ENCODE measurements at regions not wholly inside any gene's neighbourhood (a gene's known extent, or its start where the extent isn't known, plus 50 kb on each side); places are given as distances from the start of the nearest gene placed in this dataset.
"Not testable (repeated sequence)": the region's sequence is repeated elsewhere in the genome, so short reads cannot be mapped to it uniquely, and the experiment has no call there.

GRCh38 chr4:118539412-118540077 is 145.6 kb upstream of the METTL14 start:
- TF ChIP-seq, protein P1, sequence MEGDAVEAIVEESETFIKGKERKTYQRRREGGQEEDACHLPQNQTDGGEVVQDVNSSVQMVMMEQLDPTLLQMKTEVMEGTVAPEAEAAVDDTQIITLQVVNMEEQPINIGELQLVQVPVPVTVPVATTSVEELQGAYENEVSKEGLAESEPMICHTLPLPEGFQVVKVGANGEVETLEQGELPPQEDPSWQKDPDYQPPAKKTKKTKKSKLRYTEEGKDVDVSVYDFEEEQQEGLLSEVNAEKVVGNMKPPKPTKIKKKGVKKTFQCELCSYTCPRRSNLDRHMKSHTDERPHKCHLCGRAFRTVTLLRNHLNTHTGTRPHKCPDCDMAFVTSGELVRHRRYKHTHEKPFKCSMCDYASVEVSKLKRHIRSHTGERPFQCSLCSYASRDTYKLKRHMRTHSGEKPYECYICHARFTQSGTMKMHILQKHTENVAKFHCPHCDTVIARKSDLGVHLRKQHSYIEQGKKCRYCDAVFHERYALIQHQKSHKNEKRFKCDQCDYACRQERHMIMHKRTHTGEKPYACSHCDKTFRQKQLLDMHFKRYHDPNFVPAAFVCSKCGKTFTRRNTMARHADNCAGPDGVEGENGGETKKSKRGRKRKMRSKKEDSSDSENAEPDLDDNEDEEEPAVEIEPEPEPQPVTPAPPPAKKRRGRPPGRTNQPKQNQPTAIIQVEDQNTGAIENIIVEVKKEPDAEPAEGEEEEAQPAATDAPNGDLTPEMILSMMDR (IDR thresholded peaks at IDR 0.05) = peak in 1 of 5 experiments; percentile 26
- TF ChIP-seq POLR2A (IDR thresholded peaks at IDR 0.05); POLR2AphosphoS5 (IDR thresholded peaks at IDR 0.05); EP300 (IDR thresholded peaks at IDR 0.05; ENCODE audit: low read depth): not testable (repeated sequence)
